SK-N-SH treated with all-trans-retinoic acid at 6 μM for 48 hours (cell line): ENCODE measurements at regions not wholly inside any gene's neighbourhood (a gene's known extent, or its start where the extent isn't known, plus 50 kb on each side); places are given as distances from the start of the nearest gene placed in this dataset.
"Not testable (repeated sequence)": the region's sequence is repeated elsewhere in the genome, so short reads cannot be mapped to it uniquely, and the experiment has no call there.

ENCODE experiments used
- ATAC-seq: fragments of 200-7000 bp; cut with Tn5 transposase; 3 replicates; pipeline ENCODE4 v1.9.1; 2020; ENCODE audit warnings: mild to moderate bottlenecking, moderate library complexity
- ARNTL ChIP-seq: fragments of 450-650 bp; formaldehyde crosslinking; IDR thresholded peaks from 2 replicates; pipeline ENCODE4 v1.5.0; 2020; ENCODE audit warnings: low read depth, mild to moderate bottlenecking, moderate library complexity, borderline replicate concordance
- BACH2 ChIP-seq: fragments of 250-450 bp; sonication (Bioruptor Pico); IDR thresholded peaks from 2 replicates; pipeline ENCODE4 v1.9.0; 2021; ENCODE audit warnings: mild to moderate bottlenecking, borderline replicate concordance
- CSDC2 ChIP-seq: fragments of 250-450 bp; sonication (Bioruptor Pico); IDR thresholded peaks from 2 replicates; pipeline ENCODE4 v1.5.0; 2020; ENCODE audit warnings: mild to moderate bottlenecking, moderate library complexity
- ESRRG ChIP-seq: fragments of 250-450 bp; sonication (Bioruptor Pico); IDR thresholded peaks from 2 replicates; pipeline ENCODE4 v1.6.1; 2021; ENCODE audit warnings: mild to moderate bottlenecking
- GLIS3 ChIP-seq: fragments of 250-450 bp; sonication (Bioruptor Pico); IDR thresholded peaks from 2 replicates; pipeline ENCODE4 v1.5.0; 2020; ENCODE audit warnings: mild to moderate bottlenecking, moderate library complexity
- ISL1 ChIP-seq: fragments of 250-450 bp; sonication (Bioruptor Pico); IDR thresholded peaks from 2 replicates; pipeline ENCODE4 v2.1.2; 2022; ENCODE audit warnings: mild to moderate bottlenecking, moderate library complexity
- OSR1 ChIP-seq: fragments of 250-450 bp; sonication (Bioruptor Pico); IDR thresholded peaks from 2 replicates; pipeline ENCODE4 v1.8.0; 2022; ENCODE audit warnings: moderate library complexity, mild to moderate bottlenecking, inconsistent platforms
- PPARA ChIP-seq: fragments of 250-450 bp; sonication (Bioruptor Pico); IDR thresholded peaks from 2 replicates; pipeline ENCODE4 v1.5.0; 2020; ENCODE audit warnings: mild to moderate bottlenecking, borderline replicate concordance
- RARB ChIP-seq: fragments of 250-450 bp; sonication (Bioruptor Pico); IDR thresholded peaks from 2 replicates; pipeline ENCODE4 v1.8.0; 2021; ENCODE audit warnings: mild to moderate bottlenecking, moderate library complexity
- SNAI2 ChIP-seq: fragments of 250-450 bp; sonication (Bioruptor Pico); IDR thresholded peaks from 2 replicates; pipeline ENCODE4 v1.5.0; 2020; ENCODE audit warnings: mild to moderate bottlenecking, moderate library complexity
- TCF4 ChIP-seq: fragments of 250-450 bp; sonication (Bioruptor Pico); IDR thresholded peaks from 2 replicates; pipeline ENCODE4 v1.8.0; 2021; ENCODE audit warnings: mild to moderate bottlenecking, moderate library complexity, borderline replicate concordance
- TOX ChIP-seq: fragments of 250-450 bp; sonication (Bioruptor Pico); IDR thresholded peaks from 2 replicates; pipeline ENCODE4 v1.8.0; 2021; ENCODE audit warnings: mild to moderate bottlenecking, moderate library complexity, borderline replicate concordance
- ZC3H10 ChIP-seq: fragments of 250-450 bp; sonication (Bioruptor Pico); IDR thresholded peaks from 2 replicates; pipeline ENCODE4 v1.5.1; 2021; ENCODE audit warnings: mild to moderate bottlenecking, moderate library complexity
- ZFP3 ChIP-seq: fragments of 250-450 bp; sonication (Bioruptor Pico); IDR thresholded peaks from 2 replicates; pipeline ENCODE4 v1.5.0; 2020; ENCODE audit warnings: mild to moderate bottlenecking, moderate library complexity
- ZNF565 ChIP-seq: fragments of 450-650 bp; formaldehyde crosslinking; conservative IDR thresholded peaks from 2 replicates; pipeline ENCODE4 v1.5.0; 2020; ENCODE audit warnings: low read depth, mild to moderate bottlenecking, moderate library complexity
- ZNF70 ChIP-seq: fragments of 450-650 bp; formaldehyde crosslinking; IDR thresholded peaks from 2 replicates; pipeline ENCODE4 v1.5.0; 2020; ENCODE audit warnings: mild to moderate bottlenecking, moderate library complexity
- ZNF8 ChIP-seq: fragments of 450-650 bp; formaldehyde crosslinking; IDR thresholded peaks from 2 replicates; pipeline ENCODE4 v1.5.0; 2020; ENCODE audit warnings: mild to moderate bottlenecking, moderate library complexity
- TF ChIP-seq, protein P1 (sequence below): fragments of 250-450 bp; sonication (Bioruptor Pico); IDR thresholded peaks from 2 replicates; pipeline ENCODE4 v1.5.1; 2021; ENCODE audit warnings: mild to moderate bottlenecking, moderate library complexity
- TF ChIP-seq, protein P2 (sequence below): fragments of 250-450 bp; sonication (Bioruptor Pico); IDR thresholded peaks from 2 replicates; pipeline ENCODE4 v1.8.0; 2021; ENCODE audit warnings: low read depth, mild to moderate bottlenecking, moderate library complexity, borderline replicate concordance
- TF ChIP-seq, protein P3 (sequence below): fragments of 250-450 bp; sonication (Bioruptor Pico); IDR thresholded peaks from 2 replicates; pipeline ENCODE4 v1.5.0; 2020; ENCODE audit warnings: mild to moderate bottlenecking, moderate library complexity
- TF ChIP-seq, protein P4 (sequence below): fragments of 250-450 bp; sonication (Bioruptor Pico); IDR thresholded peaks from 2 replicates; pipeline ENCODE4 v1.5.1; 2020; ENCODE audit warnings: low read depth, mild to moderate bottlenecking, moderate library complexity

DNA sequence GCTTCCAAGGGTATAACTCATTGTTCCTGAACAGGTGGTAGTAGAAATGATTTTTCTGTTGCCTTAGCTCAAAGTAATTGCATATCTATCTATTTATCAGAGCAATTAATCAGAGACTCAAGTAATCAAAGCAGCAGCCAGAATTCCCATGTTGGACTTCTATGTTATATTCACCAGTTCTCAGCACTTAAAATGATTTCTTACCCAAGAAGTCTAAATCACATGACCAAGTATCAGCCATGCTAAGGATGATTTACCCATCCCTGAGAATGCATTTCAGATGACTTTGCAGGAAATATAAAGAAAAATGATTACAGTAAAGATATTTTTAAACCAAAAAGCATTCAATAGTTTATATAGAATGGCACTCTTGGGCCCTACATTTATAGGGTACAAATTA is 352.2 kb downstream of the NUP35 start:
- TF ChIP-seq OSR1 (CRISPR knock-in tag) (no peak), ZNF8 (no peak), BACH2 (CRISPR knock-in tag) (no peak), GLIS3 (CRISPR knock-in tag) (no peak), ISL1 (CRISPR knock-in tag) (no peak), ZNF565 (CRISPR knock-in tag) (no peak), SNAI2 (no peak), RARB (CRISPR knock-in tag) (no peak), ESRRG (no peak), PPARA (no peak), ARNTL (CRISPR knock-in tag) (no peak)
- TF ChIP-seq, protein P1, sequence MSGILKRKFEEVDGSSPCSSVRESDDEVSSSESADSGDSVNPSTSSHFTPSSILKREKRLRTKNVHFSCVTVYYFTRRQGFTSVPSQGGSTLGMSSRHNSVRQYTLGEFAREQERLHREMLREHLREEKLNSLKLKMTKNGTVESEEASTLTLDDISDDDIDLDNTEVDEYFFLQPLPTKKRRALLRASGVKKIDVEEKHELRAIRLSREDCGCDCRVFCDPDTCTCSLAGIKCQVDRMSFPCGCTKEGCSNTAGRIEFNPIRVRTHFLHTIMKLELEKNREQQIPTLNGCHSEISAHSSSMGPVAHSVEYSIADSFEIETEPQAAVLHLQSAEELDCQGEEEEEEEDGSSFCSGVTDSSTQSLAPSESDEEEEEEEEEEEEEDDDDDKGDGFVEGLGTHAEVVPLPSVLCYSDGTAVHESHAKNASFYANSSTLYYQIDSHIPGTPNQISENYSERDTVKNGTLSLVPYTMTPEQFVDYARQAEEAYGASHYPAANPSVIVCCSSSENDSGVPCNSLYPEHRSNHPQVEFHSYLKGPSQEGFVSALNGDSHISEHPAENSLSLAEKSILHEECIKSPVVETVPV: no peak
- TF ChIP-seq, protein P2, sequence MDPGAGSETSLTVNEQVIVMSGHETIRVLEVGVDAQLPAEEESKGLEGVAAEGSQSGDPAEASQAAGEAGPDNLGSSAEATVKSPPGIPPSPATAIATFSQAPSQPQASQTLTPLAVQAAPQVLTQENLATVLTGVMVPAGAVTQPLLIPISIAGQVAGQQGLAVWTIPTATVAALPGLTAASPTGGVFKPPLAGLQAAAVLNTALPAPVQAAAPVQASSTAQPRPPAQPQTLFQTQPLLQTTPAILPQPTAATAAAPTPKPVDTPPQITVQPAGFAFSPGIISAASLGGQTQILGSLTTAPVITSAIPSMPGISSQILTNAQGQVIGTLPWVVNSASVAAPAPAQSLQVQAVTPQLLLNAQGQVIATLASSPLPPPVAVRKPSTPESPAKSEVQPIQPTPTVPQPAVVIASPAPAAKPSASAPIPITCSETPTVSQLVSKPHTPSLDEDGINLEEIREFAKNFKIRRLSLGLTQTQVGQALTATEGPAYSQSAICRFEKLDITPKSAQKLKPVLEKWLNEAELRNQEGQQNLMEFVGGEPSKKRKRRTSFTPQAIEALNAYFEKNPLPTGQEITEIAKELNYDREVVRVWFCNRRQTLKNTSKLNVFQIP: no peak
- TF ChIP-seq, all 23 proteins: peak for 0

DNA sequence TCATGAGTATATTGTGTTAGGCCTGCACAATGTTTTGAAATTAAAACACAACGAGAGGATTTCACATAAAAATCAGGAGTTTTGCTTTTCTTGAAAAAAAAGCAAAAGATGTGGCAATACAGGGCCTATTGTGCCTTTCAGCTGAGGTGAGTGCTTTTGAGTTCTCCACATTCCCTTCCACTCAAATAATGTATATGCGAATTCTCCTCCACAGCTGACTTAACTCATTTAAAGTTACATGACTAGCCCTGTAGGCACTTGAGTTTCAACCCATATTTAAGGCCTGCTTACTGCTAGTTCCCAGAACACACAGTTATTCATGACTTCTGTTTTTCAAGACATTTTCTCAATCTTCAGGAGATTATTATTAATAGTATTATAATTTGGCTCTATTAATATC is 353.1 kb downstream of the NUP35 start:
- no peak for ATAC-seq
- TF ChIP-seq, protein P2: no peak
- TF ChIP-seq ESRRG (no peak), TOX (CRISPR knock-in tag) (no peak)

More for the DNA sequence above, 352.2 kb downstream of the NUP35 start:
- ATAC-seq: no peak

DNA sequence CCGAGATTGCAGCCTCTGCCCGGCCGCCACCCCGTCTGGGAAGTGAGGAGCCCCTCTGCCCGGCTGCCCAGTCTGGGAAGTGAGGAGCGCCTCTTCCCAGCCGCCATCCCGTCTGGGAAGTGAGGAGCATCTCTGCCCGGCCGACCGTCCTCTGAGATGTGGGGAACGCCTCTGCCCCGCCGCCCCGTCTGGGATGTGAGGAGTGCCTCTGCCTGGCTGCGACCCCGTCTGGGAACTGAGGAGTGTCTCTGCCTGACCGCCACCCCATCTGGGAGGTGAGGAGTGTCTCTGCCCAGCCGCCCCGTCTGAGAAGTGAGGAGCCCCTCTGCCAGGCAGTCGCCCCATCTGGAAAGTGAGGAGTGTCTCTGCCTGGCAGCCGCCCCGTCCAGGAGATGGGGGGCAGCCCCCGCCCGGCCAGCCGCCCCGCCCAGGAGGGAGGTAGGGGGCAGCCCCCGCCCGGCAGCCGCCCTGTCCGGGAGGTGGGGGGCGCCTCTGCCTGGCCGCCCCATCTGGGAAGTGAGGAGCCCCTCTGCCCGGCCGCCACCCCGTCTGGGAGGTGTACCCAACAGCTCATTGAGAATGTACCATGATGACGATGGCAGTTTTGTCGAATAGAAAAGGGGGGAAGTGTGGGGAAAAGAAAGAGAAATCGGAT is 354.8 kb downstream of the NUP35 start:
- not testable (repeated sequence) for ATAC-seq

DNA sequence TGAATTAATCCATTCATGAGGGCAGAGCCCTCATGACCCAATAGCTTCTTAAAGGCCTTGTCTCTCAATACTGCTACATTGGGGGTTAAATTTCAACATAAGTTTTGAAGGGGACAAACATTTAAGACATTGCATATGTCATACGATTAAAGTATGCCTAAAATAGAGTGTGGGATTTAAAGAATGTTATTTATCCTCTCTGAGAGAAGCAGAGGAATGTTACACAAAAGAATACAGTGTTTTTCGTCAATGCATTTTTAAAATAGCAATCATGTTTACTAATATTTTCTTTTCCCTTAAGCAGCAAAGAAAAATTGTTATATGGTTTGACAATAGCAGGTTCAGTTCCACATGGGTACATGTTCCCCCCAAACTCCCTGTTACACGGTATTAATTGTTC is 363.1 kb downstream of the NUP35 start:
- TF ChIP-seq, protein P1: no peak
- TF ChIP-seq ZFP3 (CRISPR knock-in tag) (no peak), ZNF8 (no peak), ISL1 (CRISPR knock-in tag) (no peak), CSDC2 (CRISPR knock-in tag) (no peak), TCF4 (no peak), ZNF70 (CRISPR knock-in tag) (no peak), PPARA (no peak), TOX (CRISPR knock-in tag) (no peak), GLIS3 (CRISPR knock-in tag) (no peak), ZC3H10 (CRISPR knock-in tag) (no peak), BACH2 (CRISPR knock-in tag) (no peak)
- TF ChIP-seq, protein P3, sequence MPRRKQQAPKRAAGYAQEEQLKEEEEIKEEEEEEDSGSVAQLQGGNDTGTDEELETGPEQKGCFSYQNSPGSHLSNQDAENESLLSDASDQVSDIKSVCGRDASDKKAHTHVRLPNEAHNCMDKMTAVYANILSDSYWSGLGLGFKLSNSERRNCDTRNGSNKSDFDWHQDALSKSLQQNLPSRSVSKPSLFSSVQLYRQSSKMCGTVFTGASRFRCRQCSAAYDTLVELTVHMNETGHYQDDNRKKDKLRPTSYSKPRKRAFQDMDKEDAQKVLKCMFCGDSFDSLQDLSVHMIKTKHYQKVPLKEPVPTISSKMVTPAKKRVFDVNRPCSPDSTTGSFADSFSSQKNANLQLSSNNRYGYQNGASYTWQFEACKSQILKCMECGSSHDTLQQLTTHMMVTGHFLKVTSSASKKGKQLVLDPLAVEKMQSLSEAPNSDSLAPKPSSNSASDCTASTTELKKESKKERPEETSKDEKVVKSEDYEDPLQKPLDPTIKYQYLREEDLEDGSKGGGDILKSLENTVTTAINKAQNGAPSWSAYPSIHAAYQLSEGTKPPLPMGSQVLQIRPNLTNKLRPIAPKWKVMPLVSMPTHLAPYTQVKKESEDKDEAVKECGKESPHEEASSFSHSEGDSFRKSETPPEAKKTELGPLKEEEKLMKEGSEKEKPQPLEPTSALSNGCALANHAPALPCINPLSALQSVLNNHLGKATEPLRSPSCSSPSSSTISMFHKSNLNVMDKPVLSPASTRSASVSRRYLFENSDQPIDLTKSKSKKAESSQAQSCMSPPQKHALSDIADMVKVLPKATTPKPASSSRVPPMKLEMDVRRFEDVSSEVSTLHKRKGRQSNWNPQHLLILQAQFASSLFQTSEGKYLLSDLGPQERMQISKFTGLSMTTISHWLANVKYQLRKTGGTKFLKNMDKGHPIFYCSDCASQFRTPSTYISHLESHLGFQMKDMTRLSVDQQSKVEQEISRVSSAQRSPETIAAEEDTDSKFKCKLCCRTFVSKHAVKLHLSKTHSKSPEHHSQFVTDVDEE (CRISPR knock-in tag): no peak
- TF ChIP-seq, protein P4, sequence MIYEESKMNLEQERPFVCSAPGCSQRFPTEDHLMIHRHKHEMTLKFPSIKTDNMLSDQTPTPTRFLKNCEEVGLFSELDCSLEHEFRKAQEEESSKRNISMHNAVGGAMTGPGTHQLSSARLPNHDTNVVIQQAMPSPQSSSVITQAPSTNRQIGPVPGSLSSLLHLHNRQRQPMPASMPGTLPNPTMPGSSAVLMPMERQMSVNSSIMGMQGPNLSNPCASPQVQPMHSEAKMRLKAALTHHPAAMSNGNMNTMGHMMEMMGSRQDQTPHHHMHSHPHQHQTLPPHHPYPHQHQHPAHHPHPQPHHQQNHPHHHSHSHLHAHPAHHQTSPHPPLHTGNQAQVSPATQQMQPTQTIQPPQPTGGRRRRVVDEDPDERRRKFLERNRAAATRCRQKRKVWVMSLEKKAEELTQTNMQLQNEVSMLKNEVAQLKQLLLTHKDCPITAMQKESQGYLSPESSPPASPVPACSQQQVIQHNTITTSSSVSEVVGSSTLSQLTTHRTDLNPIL (CRISPR knock-in tag): no peak
- ATAC-seq: no peak; the same call in 2 of the 3 replicates
